K562 (cell line): ENCODE measurements at regions not wholly inside any gene's neighbourhood (a gene's known extent, or its start where the extent isn't known, plus 50 kb on each side); places are given as distances from the start of the nearest gene placed in this dataset.

Experiments
- ATAC-seq: fragments of 200-7000 bp; cut with Tn5 transposase; 3 replicates; pipeline ENCODE4 v1.9.1; 2020; ENCODE audit warnings: moderate library complexity
- BruUV-seq: library from RNA; stranded (reverse); fragments of 400-500 nt; replicated peaks from 2 replicates; lab custom pipeline; 2021; lab: Mats Ljungman, UMichigan
- CTCF ChIA-PET: fragments of 300-600 bp; formaldehyde crosslinking; extraction: SDS; loops from one replicate; lab custom pipeline; 2021; ENCODE audit warnings: low intra/inter-chr PET ratio; lab: Yijun Ruan, JAX
- POLR2A ChIA-PET: fragments of 300-600, 350-650 bp; sonication (Branson Sonifier 250); formaldehyde crosslinking; extraction: SDS; loops from one replicate; lab custom pipeline; 2021; ENCODE audit warnings: antibody characterized with exemption, inconsistent platforms; lab: Yijun Ruan, JAX
- DNase-seq, 4 experiments: peaks; one replicate each; pipeline versions ENCODE4 v3.0.0 to v3.0.0-alpha.2; 2011 to 2018; ENCODE audit warnings: low spot score in 3 of 4, mixed read lengths in 3 of 4; ENCODE audit errors: extremely low read depth in 1 of 4
- FAIRE-seq: peaks from 2 replicates; lab custom pipeline; 2011; peaks lifted over from hg19 to GRCh38; lab: Jason Lieb, UNC
- H2AFZ ChIP-seq: 2 replicates; pipeline ENCODE4 v1.6.0; 2011; ENCODE audit warnings: low read depth, low read length, control low read depth, inconsistent platforms
- H3K27ac ChIP-seq: fragments of 200-600 bp; 3 replicates; pipeline ENCODE4 v1.8.0; 2011; ENCODE audit warnings: low read depth, mild to moderate bottlenecking, control low read depth, inconsistent platforms, low read length, moderate library complexity, mixed read lengths; ENCODE audit errors: extremely low read depth
- H3K27me3 ChIP-seq, 2 experiments: fragments of 300-600 bp in 1 of 2; 2 replicates in 1 of 2; 3 replicates in 1 of 2; pipeline versions ENCODE4 v1.6.0 to v1.8.0; 2011; ENCODE audit warnings: inconsistent platforms in 2 of 2, low read length in 2 of 2, mild to moderate bottlenecking in 1 of 2, mixed read lengths in 1 of 2, moderate library complexity in 1 of 2; ENCODE audit not compliant: control insufficient read depth in 2 of 2, insufficient read depth in 2 of 2
- H3K36me3 ChIP-seq: fragments of 300-600 bp; 3 replicates; pipeline ENCODE4 v1.8.0; 2011; ENCODE audit warnings: mild to moderate bottlenecking, low read length, inconsistent platforms; ENCODE audit not compliant: control insufficient read depth, insufficient read depth
- H3K4me1 ChIP-seq, 2 experiments: fragments of 200-600 bp in 1 of 2; replicated peaks in 1 of 2; 2 replicates in 1 of 2; 3 replicates in 1 of 2; pipeline versions ENCODE4 v1.5.1 to v1.8.0; 2011; ENCODE audit warnings: inconsistent platforms in 2 of 2, low read length in 2 of 2, mild to moderate bottlenecking in 1 of 2, mixed read lengths in 1 of 2, moderate library complexity in 1 of 2; ENCODE audit not compliant: control insufficient read depth in 2 of 2, insufficient read depth in 2 of 2
- H3K4me2 ChIP-seq: 2 replicates; pipeline ENCODE4 v1.6.1; 2011; ENCODE audit warnings: low read length, control low read depth, inconsistent platforms, mixed read lengths; ENCODE audit not compliant: insufficient read depth
- H3K4me3 ChIP-seq: fragments of 200-600 bp; sonication (generic), shearing (Covaris generic); 2 replicates; pipeline ENCODE4 v1.5.1; 2016; ENCODE audit warnings: control low read depth, inconsistent platforms
- H3K79me2 ChIP-seq: fragments of 200-600 bp; 3 replicates; pipeline ENCODE4 v1.8.0; 2011; ENCODE audit warnings: low read length, inconsistent platforms; ENCODE audit not compliant: control insufficient read depth, insufficient read depth
- H3K9ac ChIP-seq, 2 experiments: 2 replicates each; pipeline versions ENCODE4 v1.6.0 to v1.6.1; 2011; ENCODE audit warnings: low read depth in 2 of 2, low read length in 2 of 2, control low read depth in 1 of 2, inconsistent platforms in 1 of 2, mild to moderate bottlenecking in 1 of 2, mixed read lengths in 1 of 2; ENCODE audit not compliant: insufficient read depth in 1 of 2
- H3K9me1 ChIP-seq: one replicate; pipeline ENCODE4 v1.6.0; 2011; ENCODE audit warnings: inconsistent platforms, mild to moderate bottlenecking, low read length, moderate library complexity; ENCODE audit not compliant: control insufficient read depth, insufficient read depth
- H3K9me3 ChIP-seq: replicated peaks from 2 replicates; pipeline ENCODE4 v1.5.1; 2011; ENCODE audit warnings: low read depth, low read length, inconsistent platforms; ENCODE audit not compliant: control insufficient read depth, insufficient read depth
- H4K20me1 ChIP-seq: replicated peaks from 2 replicates; pipeline ENCODE4 v1.6.1; 2011; ENCODE audit warnings: low read length, inconsistent platforms, mixed read lengths; ENCODE audit not compliant: control insufficient read depth, insufficient read depth
- CHD1 ChIP-seq: fragments of 200-600 bp; sonication (generic); IDR thresholded peaks from one replicate; pipeline ENCODE4 v1.6.1; 2012; ENCODE audit warnings: mild to moderate bottlenecking, moderate library complexity, low read length, inconsistent platforms
- DEAF1 ChIP-seq: fragments of 450-650 bp; formaldehyde crosslinking; IDR thresholded peaks from 2 replicates; pipeline ENCODE4 v1.4.0; 2020; ENCODE audit warnings: mild to moderate bottlenecking, moderate library complexity
- ETS2 ChIP-seq: IDR thresholded peaks from 2 replicates; pipeline ENCODE4 v1.6.1; 2016; ENCODE audit warnings: borderline replicate concordance, missing genetic modification characterization, mild to moderate bottlenecking, moderate library complexity, missing compliant biosample characterization; ENCODE audit not compliant: poor library complexity, severe bottlenecking
- KLF13 ChIP-seq: fragments of 450-650 bp; IDR thresholded peaks from 2 replicates; pipeline ENCODE4 v1.6.1; 2016; ENCODE audit warnings: missing genetic modification characterization, low read depth, mild to moderate bottlenecking, missing compliant biosample characterization, moderate library complexity, borderline replicate concordance
- NFE2 ChIP-seq: IDR thresholded peaks from 2 replicates; pipeline ENCODE4 v1.6.1; 2014; ENCODE audit warnings: antibody characterized with exemption, low read depth
- RHOXF2B ChIP-seq: fragments of 250-450 bp; sonication (Bioruptor Pico); conservative IDR thresholded peaks from 2 replicates; pipeline ENCODE4 v1.5.1; 2021
- ZNF143 ChIP-seq: sonication (generic); formaldehyde crosslinking; IDR thresholded peaks from 2 replicates; pipeline ENCODE4 v1.9.0; 2022; ENCODE audit warnings: mild to moderate bottlenecking, missing genetic modification reagents
- ZNF324 ChIP-seq: fragments of 250-450 bp; sonication (Bioruptor Pico); IDR thresholded peaks from 2 replicates; pipeline ENCODE4 v1.4.0; 2020; ENCODE audit warnings: mild to moderate bottlenecking
- ZNF764 ChIP-seq: fragments of 250-450 bp; sonication (Bioruptor Pico); IDR thresholded peaks from 2 replicates; pipeline ENCODE4 v1.4.0; 2020; ENCODE audit warnings: low read depth, mild to moderate bottlenecking, moderate library complexity
- WGBS: fragments of 100-300 bp; shearing (Covaris generic); methylation state at CpG from one replicate; pipeline ENCODE4 v1.1.6; 2016; ENCODE audit warnings: low coverage, mixed read lengths; ENCODE audit not compliant: insufficient coverage; ENCODE audit errors: missing lambda C conversion rate; 5-methylcytosine and 5-hydroxymethylcytosine counted together
- in situ Hi-C: fragments of 300-500 bp; cut with MboI; formaldehyde crosslinking; loops from 4 replicates; pipeline ENCODE4 v1.15.0; 2018; ENCODE audit warnings: inconsistent platforms, mixed read lengths
- intact Hi-C: fragments of 100-400 bp; cut with micrococcal nuclease; formaldehyde crosslinking; loops from 2 replicates; pipeline ENCODE4 v1.14.2; 2022
- TF ChIP-seq, protein P1 (sequence below): fragments of 450-650 bp; formaldehyde crosslinking; IDR thresholded peaks from 2 replicates; pipeline ENCODE4 v1.4.0; 2022; ENCODE audit warnings: missing genetic modification characterization

- no peak for ATAC-seq
- BruUV-seq = no TSS peak
- no peak for FAIRE-seq
- no peak for DNase-seq
- H3K4me3 ChIP-seq = no peak overlapping the region
- no peak overlapping the region for H2AFZ ChIP-seq
- no peaks in the 10 kb centered on the region for H3K27me3 ChIP-seq
- H3K9ac ChIP-seq = no peak overlapping the region
- H3K79me2 ChIP-seq = no peaks in the 10 kb centered on the region
- no peaks in the 10 kb centered on the region for H3K9me3 ChIP-seq
- H3K4me1 ChIP-seq = no peaks in the 10 kb centered on the region
- no peaks in the 10 kb centered on the region for H3K36me3 ChIP-seq
- H3K9me1 ChIP-seq = no peaks in the 10 kb centered on the region
- ChIA-PET POLR2A (no interaction called here), CTCF (no interaction called here)
- in situ Hi-C loops (no loop called here), intact Hi-C loops (loop anchor here (10.0 kb wide), 2 partner anchors 899 to 1479 kb away; no protein-coding TSS in a partner anchor)
- H4K20me1 ChIP-seq = no peaks in the 10 kb centered on the region
- 0% methylated on average over 1 of the region's 1 CpG for WGBS
- H3K4me2 ChIP-seq = no peak overlapping the region
- no peak overlapping the region for H3K27ac ChIP-seq
- TF ChIP-seq RHOXF2B (CRISPR knock-in tag) = no peak
- TF ChIP-seq ZNF764 (CRISPR knock-in tag) = no peak
- no peak for TF ChIP-seq KLF13 (tag)
- no peak for TF ChIP-seq DEAF1 (CRISPR knock-in tag)
- TF ChIP-seq NFE2 = no peak
- TF ChIP-seq, protein P1, sequence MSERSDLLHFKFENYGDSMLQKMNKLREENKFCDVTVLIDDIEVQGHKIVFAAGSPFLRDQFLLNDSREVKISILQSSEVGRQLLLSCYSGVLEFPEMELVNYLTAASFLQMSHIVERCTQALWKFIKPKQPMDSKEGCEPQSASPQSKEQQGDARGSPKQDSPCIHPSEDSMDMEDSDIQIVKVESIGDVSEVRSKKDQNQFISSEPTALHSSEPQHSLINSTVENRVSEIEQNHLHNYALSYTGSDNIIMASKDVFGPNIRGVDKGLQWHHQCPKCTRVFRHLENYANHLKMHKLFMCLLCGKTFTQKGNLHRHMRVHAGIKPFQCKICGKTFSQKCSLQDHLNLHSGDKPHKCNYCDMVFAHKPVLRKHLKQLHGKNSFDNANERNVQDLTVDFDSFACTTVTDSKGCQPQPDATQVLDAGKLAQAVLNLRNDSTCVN = no peak
- TF ChIP-seq ZNF143 (CRISPR knock-in tag) = no peak
- no peak for TF ChIP-seq CHD1
- TF ChIP-seq ETS2 (tag) = no peak
- no peak for TF ChIP-seq ZNF324 (CRISPR knock-in tag)
Measured at GRCh38 chr11:29435421-29435820, 581.4 kb downstream of the KCNA4 start.
